Hematopoietic multipotent progenitor cell (in vitro differentiated cells): ENCODE measurements at regions not wholly inside any gene's neighbourhood (a gene's known extent, or its start where the extent isn't known, plus 50 kb on each side); places are given as distances from the start of the nearest gene placed in this dataset.

Experiments used
- DNase-seq, 3 donors: peaks; one replicate each; pipeline ENCODE4 v3.0.0-alpha.2; 2011 to 2015; ENCODE audit warnings: low read depth in 2 of 3, low spot score in 2 of 3

- DNase-seq = no peak
Observed at GRCh38 chr9:22389271-22389670, 57.4 kb upstream of the DMRTA1 start.

- DNase-seq = no peak
Observed at GRCh38 chr9:22392523-22392922, 54.1 kb upstream of the DMRTA1 start.

GRCh38 chr9:22395687-22396141 is 50.9 kb upstream of the DMRTA1 start:
- no peak for DNase-seq
